B cell (primary cell): ENCODE measurements at regions not wholly inside any gene's neighbourhood (a gene's known extent, or its start where the extent isn't known, plus 50 kb on each side); places are given as distances from the start of the nearest gene placed in this dataset.

Experiments
- CTCF ChIP-seq: fragments of 200-600 bp; IDR thresholded peaks from one replicate; pipeline ENCODE4 v1.8.0; 2022; ENCODE audit warnings: antibody characterized with exemption, mild to moderate bottlenecking
- EZH2 ChIP-seq: IDR thresholded peaks from 2 replicates; pipeline ENCODE4 v1.6.1; 2012; ENCODE audit warnings: borderline replicate concordance, low read depth, mild to moderate bottlenecking, moderate library complexity, low read length; ENCODE audit not compliant: insufficient read depth, poor library complexity, severe bottlenecking

DNA sequence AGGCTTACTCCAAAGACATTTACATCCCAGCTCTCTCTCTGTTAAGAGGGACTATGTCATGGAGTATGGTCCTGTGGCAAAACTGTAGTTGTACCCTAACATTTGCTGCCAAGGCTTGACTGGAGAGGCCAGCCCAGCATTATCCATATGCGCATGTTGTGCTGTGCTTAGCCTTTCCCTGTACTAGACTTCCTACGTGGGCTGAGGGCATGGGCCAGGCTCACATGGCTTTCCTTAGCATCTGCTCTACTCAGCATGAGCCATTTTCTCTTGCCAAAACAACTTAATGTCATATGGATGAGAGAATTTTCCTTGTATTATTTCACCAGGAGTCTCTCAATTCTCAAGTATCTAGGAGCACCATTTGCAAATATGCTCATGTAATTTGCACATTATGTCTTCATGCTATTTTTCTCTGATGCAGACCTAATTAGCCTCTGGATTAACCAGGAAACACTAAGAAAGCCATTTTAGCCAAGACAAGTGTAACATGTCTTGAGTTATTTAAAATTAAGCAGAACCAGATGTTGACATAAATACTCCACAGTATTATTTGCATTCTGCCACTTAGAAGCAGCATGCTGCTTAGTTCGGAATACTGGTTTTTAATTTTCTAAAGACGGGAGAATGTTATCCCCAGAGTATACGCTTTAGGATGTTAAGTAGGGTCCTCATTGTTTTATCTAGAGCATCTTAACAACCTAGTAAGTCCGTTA is 71.7 kb upstream of the FAR1 start:
- no peak for TF ChIP-seq CTCF
- TF ChIP-seq EZH2 = no peak
